ELR (cell line): ENCODE measurements at regions not wholly inside any gene's neighbourhood (a gene's known extent, or its start where the extent isn't known, plus 50 kb on each side); places are given as distances from the start of the nearest gene placed in this dataset.
A peak's percentile ranks its signal among the peaks of the same experiment; 100 is the strongest.

Experiments
- DNase-seq: peaks from one replicate; pipeline ENCODE4 v3.0.0-alpha.2; 2015; ENCODE audit warnings: low read depth

DNA sequence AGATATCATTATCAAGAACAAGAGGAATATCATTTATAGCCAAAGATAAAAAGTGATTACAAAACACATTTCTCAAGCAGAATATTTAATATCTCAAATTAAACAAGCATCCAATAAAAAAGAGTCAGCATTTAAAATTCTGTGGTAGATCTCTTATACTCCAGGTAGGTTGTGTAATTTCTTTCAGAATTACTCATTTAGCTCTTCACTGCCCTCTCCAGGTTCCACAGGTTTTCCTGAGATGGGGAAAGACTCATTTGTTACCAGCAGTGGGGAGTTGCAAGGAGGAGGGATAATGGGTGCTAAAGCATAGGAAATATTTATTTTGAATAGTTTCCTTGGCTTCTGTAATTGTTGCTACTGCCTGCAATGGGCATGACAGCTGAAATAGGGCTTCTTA, 83.1 kb upstream of the RASGRP1 start:
- DNase-seq = peak; percentile 43

DNA sequence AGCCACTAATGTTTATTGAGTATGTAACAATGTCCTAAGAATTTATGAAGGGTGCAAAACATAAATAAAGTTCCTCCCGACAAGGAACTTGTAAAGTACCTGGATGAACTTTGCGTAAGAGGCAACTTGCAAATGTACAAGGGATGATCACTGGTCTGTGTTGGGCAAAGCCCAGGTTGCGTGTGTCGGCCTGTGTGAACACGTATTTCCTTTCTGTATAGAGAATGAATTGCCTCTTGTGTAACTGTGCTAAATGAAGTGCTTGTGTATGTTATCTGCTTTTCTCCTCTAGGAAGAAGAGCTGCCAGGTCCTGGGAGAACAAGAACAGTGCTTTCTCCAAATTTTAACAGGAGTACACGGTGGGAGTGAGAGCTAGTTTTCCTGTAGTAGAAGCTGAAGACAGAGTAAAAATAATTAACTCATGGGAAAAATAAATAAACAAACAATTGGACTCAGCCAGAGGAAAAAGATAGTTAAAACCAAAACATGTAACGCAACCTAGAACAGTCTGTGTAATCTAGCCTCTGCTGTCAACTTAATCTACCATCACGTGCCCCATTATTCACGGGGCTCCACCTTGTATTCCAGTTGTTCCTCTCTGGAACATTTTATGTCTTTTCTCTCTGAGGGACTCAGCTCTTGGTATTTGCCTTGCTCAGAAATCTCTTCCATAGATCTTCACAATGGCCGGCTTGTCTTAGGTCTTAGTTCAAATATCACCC, 83.7 kb upstream of the RASGRP1 start:
- no peak for DNase-seq

DNA sequence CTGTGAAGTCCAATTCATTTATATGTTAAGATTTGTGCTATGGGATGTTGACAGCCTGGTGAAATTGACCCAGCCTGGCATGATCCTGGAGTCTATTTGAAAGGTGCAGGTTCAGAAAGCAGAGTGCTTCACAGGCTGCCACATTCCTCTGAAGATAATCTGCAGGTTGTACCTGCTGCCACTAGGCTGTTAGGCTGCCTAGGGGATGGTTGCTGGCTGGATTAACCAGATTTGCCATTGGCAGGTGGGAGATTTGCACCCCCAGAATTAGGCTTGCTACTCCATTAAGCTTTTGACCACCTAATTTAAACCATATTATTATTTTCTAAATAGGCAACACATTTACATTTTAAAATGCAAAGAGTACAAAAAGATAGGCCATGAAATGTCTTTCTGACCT, 85.8 kb upstream of the RASGRP1 start:
- DNase-seq = no peak

DNA sequence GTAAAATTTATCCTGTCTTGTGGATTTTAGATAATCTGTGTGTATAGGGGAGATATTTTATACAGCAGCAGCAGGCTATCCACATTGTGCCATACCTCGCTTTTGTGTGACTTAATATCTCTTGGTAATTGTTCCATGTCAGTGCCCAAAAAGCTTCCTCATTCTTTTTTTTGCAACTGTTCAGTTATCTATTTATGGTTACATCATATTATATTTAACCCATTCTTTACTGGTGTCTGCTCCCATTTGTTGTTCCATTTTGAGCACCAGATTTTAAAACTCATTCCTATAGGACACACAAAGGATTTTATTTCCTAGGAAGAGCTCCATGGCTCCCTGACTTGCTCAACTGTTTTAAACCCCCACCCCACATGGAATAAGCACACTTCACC, 86.3 kb upstream of the RASGRP1 start:
- DNase-seq = no peak

DNA sequence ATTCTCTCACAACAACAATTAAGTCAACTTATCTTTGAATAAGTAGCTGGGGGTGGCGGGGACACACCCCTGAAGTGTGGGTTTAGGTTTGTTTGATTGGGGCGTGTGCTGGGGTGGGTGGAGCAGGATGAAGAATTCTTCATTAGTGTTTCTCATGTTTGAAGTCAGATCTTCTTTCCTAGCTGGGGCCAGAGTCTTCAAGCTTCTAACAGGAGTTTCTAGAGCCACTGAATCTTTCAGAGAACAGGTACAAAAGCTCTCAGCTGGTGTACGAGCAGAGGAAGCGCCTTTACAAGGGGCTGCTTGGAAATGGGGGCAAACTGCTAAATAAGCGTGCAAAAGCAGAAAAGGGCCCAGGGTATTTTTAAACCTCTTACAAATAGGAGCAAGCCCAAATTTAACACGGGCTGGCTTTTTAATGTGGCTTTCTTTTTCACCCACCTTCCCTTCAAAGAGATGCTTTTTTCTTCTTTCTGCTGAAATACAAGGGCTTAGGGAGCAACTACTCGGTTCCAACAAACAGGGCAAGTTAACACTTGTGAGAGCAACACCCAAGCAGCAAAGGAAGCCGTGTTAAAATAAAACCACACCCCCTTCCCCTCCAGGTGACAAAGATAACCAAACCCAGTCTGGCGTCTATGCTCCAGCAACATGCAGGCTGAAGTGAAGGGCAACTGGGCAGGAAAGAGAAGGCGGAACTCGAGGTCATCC, 86.9 kb upstream of the RASGRP1 start:
- DNase-seq = no peak

DNA sequence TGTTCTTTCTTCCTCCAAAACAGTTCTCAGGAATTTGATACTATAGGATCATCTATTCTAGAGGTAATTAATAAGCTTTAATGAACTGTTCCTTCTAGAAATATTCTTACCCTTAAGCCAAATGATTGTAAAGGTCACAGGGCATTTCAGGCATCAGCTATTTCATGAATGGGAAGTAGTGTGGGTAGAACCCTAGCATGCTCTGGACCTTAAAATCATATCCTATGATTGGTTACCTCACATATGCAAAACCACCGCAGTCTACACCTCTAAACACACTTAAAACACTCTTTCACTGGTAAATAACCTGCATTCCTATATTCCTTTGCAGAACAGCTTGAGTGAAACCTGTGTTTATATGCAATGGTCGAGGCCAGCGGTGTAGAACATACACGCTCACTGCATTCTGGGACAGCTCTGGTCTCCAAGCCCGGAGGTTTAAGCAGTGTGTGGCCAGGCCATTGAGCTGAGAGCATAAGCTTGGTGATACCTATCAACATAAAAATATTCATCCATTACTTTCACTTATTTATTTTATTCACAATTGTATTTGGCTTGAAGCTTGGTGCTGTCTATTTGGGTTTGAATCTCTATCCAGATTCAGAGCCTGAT, 87.7 kb upstream of the RASGRP1 start:
- no peak for DNase-seq

DNA sequence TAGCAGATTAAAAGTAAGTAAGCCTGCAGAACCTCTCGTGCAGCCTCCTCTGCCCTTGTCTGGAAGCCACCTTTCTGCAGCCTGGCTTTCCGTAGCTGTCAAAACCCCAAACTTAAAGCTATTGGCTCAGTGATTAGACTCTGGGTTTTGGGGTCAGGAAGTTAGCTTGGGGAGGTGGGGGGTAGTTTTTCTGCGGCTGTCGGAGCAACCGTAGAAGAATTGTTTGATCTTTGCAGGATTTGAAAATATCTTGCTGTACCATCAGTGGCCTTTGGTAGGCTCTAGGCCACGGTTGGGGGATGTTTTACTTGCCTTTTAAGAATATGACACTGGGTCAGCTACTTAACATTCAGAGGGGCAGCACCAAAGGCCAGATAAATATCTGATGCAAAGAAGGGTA, 88.4 kb upstream of the RASGRP1 start:
- no peak for DNase-seq

DNA sequence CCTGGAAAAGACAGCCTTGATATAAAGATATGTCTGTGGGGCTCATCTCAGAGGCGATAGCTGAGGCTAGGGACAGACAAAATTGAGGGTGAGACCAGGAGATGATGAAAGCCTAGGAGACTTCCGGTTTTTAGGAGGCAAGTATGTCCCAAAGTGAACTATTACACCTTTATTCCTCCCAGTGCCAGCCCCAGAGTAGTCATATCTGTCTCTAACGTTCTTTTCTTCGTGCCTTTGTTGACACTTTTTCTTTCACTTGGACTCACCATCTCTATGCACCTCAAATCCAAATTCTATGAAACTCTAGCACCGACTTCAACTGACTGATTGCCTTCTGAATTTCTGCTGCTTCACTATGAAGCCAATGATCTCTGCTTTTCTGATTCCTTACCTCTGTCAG, 93.8 kb upstream of the RASGRP1 start:
- no peak for DNase-seq

DNA sequence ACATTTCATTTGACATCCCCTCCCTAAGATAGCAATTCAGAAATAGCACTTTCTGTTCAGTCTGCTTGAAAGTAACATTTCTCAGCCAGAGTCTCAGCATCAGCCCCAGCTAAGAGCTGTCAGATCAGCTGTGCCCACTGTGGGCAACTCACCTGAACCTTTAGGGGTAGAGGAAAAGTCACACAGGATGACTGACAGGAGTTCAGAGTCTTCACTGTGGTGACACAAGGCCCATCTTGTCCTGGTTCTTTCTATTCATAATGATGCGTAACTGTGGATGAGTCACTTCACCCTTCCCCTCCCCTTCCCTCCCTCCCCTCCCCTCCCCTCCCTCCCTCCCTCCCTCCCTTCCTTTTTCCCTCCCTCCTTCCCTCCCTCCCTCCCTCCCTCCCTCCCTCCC, 96.1 kb upstream of the RASGRP1 start:
- DNase-seq = no peak

DNA sequence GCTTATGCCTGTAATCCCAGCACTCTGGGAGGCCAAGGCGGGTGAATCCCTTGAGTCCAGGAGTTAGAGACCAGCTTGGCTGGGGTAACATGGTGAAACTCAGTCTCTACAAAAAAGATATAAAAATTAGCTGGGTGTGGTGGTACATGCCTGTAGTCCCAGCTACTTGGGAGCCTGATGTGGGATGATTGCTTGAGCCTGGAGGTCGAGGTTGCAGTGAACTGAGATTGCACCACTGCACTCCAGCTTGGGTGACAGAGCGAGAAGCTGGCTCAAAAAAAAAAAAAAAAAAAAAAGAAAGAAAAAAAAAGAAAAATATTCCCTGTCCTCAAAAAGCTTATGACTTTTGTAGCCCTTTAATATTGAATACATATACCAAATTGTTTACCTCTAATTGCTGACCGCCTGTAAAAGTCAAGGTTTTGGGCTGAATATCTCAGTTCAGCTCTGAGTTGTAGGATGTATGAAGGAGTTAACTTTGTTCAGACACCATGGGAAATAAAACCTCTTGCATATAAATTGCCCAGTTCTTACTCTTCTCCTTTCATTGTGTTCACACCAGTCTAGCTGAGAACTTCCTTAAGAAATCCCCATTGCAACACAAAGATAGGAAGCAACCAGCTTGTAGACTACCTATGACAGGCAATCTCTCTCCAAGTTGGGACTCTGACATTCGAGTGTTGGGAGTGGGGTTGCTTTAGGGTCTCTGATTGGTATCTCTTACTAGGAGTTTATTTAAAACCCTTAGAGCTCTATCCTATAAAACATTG, 97.6 kb upstream of the RASGRP1 start:
- DNase-seq = no peak

DNA sequence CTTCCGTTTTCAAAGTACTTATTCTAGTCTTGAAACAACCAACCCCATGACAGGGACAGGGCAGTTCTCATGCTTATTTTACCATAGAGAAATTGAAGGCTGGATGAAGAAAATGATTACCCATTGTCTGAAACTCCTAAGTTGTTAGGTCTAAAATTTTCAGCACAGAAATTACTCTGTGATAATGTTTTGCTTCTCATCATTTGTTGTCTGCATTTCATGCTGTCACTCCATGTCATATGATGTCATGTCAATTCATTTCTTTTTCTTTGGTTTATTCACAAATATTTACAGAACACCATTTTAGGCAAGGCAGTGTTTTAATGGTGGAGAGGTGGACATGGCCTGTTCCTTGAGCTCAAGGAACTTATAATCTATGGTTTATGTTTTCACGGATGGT, 98.2 kb upstream of the RASGRP1 start:
- DNase-seq = no peak

DNA sequence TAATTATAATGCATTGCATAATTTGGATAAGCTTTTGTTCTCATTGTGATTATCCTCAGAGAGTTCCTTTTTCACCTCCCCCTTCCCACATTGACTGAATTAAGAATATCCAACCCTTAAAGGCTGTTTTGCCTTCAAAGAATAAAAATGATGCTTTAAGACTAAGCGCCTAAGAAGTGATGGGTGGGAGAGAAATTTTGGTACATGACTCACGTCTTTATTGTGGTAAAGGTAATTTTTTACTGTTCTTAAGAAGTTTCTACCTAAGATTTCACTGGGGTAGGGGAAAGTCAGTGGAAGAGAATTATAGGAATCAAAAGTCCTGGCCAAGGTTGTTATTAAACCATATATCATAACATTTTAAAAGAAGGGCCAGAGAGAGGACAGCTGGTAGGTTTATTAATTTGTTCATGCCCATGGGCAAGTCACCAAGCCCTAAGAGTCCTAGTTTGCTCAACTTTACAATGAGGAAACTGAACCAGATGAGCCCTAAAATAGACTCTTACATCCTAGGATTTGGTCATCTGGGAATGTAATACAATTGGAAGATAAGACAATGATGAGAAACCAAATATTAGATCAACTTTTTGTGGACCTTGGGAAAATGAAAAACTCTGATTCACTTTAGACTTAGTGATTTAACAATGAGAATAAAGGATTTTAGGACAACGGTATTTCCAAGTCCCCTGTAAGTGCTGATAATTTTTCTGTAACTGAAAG, 101.1 kb upstream of the RASGRP1 start:
- DNase-seq = no peak

DNA sequence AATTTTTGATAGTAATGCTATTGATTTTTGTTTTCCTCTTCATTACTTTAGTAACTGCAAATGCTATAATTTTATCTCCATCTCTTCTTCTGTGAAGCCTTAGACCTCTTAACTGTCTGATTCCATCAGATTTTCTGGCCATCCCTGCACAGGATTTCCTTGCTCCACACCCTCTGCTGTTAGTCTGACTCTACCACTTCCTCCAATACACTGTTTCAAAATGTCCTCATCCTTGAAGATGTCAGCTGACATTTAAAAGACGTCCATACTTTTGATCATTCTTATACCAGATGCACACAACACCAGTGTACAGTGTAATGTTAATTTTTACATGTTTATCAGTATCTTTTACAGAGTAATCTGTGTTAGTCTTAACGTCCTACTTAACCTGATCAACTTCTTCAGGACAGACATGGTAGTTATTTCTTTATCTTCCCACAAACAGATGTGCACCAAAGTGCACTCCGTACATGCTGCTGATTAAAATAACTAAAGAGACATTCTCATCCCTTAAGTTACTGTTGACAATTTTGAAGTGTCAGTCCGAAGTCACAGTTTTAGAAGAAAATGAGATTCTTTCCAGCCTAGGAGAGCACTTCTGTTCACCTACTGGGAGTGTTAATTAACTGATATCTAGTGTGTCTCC, 102.4 kb upstream of the RASGRP1 start:
- DNase-seq = no peak

DNA sequence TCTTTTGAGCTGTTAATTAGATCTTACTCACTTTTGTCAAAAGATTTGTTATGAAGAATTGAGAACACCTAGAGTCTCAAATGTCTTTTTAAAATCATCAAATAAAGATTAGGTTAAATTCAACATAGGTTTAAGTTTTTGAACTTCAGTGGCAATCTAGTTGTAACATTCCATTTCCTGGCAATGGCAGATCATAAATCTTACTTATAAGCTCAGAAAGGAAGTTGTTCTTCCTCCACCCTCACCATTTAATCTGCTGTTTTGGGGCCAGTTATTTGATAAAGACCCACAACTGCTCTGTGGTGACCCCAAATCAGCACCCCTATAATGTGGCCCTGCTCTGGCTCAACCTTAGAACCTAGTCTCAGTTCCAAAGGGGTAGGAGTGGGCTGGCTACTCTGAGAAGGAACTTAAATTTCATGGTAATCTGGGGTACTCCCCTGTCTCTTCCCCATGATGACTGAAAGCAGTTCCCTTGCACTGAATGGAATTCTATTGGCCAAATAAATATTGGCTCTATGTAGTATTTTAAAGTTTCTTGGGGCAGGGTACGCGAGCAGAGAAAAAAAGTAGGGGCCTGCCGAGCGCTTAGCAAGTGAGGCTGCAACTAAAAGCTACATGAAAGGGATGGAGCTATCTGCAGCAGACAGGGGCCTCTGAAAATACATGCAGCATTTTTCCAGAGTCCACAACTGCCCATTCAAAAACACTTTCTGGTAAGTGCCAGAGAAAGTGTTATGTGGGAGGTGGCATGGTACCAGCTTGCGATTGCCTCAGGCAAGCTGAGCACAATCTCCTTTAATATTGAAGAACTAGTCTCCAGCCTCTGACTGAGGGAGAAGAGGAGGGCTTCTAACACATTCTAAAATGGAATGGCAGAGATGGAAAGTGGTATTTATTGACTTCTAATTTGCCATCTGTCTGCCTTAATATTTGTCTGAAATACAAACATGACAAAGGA, 103.6 kb upstream of the RASGRP1 start:
- no peak for DNase-seq

DNA sequence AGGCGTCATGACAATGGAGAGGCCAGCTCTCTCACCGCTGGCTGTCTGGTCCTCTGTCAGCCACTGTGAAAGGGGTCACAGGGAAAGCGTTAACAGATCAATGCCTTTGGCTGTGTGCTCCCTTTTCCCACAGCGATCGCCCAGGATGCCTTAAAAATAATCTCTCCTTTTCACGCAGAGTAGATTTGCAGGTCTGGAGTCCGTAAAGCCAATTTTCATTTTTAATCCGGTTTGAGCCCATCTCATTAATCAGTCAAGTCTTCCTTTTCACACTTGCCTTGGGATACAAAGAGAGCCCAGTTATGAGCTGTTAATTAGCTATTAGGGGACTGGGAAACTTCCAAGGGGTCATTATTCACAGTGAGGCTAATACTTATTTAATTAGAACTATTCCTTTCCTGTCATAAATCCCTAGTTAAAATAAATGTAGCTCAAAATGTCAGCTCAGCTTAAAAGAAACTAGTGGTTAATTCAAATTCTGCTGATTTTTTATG, 104.3 kb upstream of the RASGRP1 start:
- DNase-seq = no peak

DNA sequence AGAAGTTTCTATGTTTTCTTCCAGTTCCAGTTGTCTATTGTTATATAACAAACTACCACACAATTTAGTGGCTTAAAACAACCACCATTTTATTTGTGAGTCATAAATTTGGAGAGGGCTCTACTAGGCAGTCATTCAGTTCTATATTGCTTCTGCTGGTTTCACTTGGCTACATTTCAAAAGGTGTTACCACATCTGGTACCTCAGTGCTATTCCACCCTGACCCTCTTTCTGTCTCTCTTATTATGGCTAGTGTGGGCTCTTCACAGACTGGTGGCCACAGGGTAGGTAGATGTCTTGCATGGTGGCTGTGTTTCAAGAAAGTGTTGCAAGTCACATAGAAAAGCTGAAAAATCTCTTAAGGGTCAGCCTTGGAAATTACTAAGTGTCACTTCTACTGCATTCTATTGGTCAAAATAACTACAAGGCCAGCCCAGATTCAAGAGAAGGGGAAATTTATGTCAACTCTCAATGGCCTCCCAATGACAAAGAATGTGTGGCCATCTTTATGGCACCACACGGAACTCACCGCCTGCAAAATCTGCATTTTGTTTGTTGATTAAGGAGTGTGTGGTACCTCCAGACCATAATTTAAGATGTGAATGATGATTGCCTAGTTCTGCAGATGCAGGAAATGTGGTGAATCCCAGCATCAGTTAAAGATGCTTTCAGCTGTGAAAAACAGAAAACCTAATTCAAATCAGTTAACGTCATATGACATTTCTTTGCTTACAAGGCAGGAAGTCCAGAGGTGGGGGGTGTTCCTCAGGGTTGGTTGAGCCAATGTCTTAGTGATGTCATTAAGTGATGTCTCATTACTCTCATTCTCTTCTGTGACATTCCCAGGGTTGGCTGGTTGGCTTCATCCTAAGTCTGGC, 105.8 kb upstream of the RASGRP1 start:
- no peak for DNase-seq

DNA sequence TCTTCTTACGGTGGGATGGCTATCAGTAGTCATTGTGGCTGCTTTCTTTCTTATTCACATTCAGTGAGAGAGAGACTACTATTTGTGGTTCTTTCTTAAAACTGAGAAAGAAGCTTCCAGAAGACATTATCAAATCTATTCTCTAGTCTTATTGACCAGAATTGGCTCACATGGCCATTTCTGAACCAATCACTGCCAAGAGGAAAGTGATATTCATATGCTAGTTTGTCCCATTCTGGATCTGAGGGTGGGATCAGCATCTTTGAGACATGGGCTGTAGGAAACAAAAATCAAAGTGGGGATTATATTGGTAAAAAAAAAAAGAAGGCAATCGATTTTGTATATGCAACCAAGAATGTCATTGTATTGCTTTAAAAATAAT, 106.4 kb upstream of the RASGRP1 start:
- no peak for DNase-seq

DNA sequence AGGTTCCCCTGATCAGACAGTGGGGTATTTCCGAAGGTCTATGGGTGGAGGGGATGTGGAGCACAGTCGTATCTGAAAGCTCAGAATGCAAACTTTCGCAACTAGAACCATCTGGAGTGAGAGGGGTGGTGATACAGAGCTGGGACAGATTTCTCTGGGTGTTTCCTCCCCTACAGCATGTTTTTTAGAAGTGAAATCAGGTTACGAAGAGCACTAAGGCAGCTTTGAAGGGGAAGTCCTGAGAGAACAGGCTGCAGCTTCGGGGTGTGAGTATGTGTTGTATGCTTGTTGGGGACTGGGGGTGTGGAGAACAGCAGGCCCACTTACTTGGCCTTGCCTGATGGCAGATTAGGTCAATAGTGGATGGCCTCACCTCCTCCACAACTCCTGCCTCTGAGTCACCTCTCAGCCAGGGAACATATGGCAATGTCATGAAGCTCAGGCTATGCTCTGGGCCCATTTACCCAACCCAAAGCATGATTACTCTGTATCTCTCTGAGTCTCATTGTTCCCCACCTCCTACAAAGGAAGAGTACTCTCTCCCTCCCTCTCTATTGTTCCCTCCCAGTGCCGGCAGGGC, 107.2 kb upstream of the RASGRP1 start:
- peak; percentile 4 for DNase-seq

DNA sequence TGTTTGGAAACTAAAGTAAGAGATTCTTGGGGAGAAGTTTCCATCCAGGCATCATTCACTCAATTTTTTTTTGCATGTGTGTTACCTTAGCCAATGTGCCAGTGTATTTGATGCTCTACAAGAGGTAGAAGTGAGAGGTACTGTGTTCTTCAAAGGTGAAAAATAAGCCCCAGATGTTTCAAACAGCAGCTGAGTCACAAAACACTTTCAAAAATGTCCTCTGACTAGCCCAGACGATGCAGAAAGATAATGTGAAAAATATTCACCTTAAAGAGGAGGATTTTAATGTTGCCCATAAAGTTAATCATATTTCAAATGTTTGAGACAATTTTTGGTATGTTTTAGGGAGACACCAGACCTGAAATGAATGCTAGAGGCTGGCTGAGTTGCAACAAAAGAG, 107.7 kb upstream of the RASGRP1 start:
- no peak for DNase-seq
